Duodenal mucosa (tissue), 2 donors: ENCODE measurements at regions not wholly inside any gene's neighbourhood (a gene's known extent, or its start where the extent isn't known, plus 50 kb on each side); places are given as distances from the start of the nearest gene placed in this dataset.

Experiments
- H3K27ac ChIP-seq: one replicate; pipeline ENCODE4 v1.7.0; 2013; ENCODE audit warnings: low read depth, low read length
- H3K27me3 ChIP-seq, 2 donors: one replicate each; pipeline ENCODE4 v1.7.0; 2013; ENCODE audit warnings: low read length in 2 of 2, control low read depth in 1 of 2; ENCODE audit not compliant: insufficient read depth in 2 of 2, control insufficient read depth in 1 of 2
- H3K36me3 ChIP-seq, 2 donors: one replicate each; pipeline ENCODE4 v1.7.0; 2013; ENCODE audit warnings: low read length in 2 of 2, control low read depth in 1 of 2; ENCODE audit not compliant: insufficient read depth in 2 of 2, control insufficient read depth in 1 of 2
- H3K4me1 ChIP-seq, 2 donors: one replicate each; pipeline ENCODE4 v1.7.0; 2013; ENCODE audit warnings: low read length in 2 of 2, control low read depth in 1 of 2; ENCODE audit not compliant: insufficient read depth in 2 of 2, control insufficient read depth in 1 of 2
- H3K4me3 ChIP-seq, 2 donors: one replicate each; pipeline ENCODE4 v1.7.0; 2013; ENCODE audit warnings: low read length in 2 of 2, low read depth in 1 of 2
- H3K9ac ChIP-seq, 2 donors: one replicate each; pipeline ENCODE4 v1.7.0; 2013; ENCODE audit warnings: low read length in 2 of 2, low read depth in 1 of 2
- H3K9me3 ChIP-seq, 2 donors: one replicate each; pipeline ENCODE4 v1.7.0; 2013; ENCODE audit warnings: low read length in 2 of 2, control low read depth in 1 of 2; ENCODE audit not compliant: control insufficient read depth in 1 of 2

- peaks cover 9 to 10% of the 10 kb centered on the region in 2 donors for H3K27me3 ChIP-seq
- no peaks in the 10 kb centered on the region for H3K4me1 ChIP-seq
- no peaks in the 10 kb centered on the region for H3K36me3 ChIP-seq
- no peaks in the 10 kb centered on the region for H3K9me3 ChIP-seq
- no peak overlapping the region for H3K27ac ChIP-seq
- no peak overlapping the region for H3K4me3 ChIP-seq
- H3K9ac ChIP-seq, result no peak overlapping the region
Measured at GRCh38 chr13:112325920-112326645, 50.1 kb upstream of the SPACA7 start.
